ENCODE measurements at regions not wholly inside any gene's neighbourhood (a gene's known extent, or its start where the extent isn't known, plus 50 kb on each side); places are given as distances from the start of the nearest gene placed in this dataset.

DNA sequence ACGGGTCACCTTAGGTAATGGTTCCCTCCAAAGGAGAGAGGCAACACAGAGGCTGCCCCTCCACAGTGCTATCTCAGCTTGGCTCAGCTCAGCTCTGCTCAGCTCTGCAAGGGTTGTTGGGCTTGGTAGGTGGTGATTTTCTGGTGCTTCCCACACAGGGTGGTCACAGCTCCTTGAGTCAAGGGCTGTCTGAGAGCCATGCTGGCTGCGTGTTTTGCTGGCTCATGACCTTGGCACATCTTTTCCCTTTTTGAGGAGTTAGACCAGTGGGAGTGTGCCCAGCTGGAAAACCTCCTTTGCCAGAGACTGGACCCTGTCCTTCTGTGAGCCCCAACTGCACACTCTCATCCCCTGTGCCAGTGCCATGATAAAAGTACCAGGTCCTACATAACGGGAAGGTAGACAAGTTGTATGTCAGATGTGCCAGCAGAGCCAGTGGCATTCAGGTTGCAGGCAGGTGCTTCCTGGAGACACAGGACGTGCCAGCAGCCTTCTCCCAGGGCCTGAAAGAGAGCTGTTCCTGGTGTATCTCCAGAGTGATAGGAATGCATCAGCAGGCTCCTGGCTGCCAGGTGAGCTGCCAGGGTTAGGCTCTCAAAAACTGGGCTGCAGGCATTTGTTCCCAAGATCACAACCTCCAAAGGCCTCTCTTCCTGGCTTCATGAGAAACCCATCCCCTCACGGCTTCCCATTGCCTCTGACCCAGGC lies 118.6 kb upstream of the CXCL14 start:
- H3K27me3 ChIP-seq (ENCODE audit: insufficient read depth, low read length), result peaks cover 3% of the 10 kb centered on the region
- H4K20me1 ChIP-seq (ENCODE audit: insufficient read depth, low read length), result no peaks in the 10 kb centered on the region
- no peak overlapping the region for H2AFZ ChIP-seq (ENCODE audit: low read length)
- no peaks in the 10 kb centered on the region for H3K36me3 ChIP-seq (ENCODE audit: insufficient read depth, low read length)
- TF ChIP-seq, protein P1, sequence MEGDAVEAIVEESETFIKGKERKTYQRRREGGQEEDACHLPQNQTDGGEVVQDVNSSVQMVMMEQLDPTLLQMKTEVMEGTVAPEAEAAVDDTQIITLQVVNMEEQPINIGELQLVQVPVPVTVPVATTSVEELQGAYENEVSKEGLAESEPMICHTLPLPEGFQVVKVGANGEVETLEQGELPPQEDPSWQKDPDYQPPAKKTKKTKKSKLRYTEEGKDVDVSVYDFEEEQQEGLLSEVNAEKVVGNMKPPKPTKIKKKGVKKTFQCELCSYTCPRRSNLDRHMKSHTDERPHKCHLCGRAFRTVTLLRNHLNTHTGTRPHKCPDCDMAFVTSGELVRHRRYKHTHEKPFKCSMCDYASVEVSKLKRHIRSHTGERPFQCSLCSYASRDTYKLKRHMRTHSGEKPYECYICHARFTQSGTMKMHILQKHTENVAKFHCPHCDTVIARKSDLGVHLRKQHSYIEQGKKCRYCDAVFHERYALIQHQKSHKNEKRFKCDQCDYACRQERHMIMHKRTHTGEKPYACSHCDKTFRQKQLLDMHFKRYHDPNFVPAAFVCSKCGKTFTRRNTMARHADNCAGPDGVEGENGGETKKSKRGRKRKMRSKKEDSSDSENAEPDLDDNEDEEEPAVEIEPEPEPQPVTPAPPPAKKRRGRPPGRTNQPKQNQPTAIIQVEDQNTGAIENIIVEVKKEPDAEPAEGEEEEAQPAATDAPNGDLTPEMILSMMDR (IDR thresholded peaks at IDR 0.05; ENCODE audit: extremely low read depth, low read depth, low read length), result no peak
- no peak for DNase-seq (ENCODE audit: insufficient read length, low spot score, missing footprints)
- no peak overlapping the region for H3K4me2 ChIP-seq (ENCODE audit: insufficient read depth, low read length)
- H3K27ac ChIP-seq (ENCODE audit: low read depth, low read length), result no peak overlapping the region
- no peaks in the 10 kb centered on the region for H3K9me3 ChIP-seq (ENCODE audit: low read depth, low read length)
- H3K4me1 ChIP-seq (ENCODE audit: insufficient read depth, low read length), result no peaks in the 10 kb centered on the region
- H3K79me2 ChIP-seq (ENCODE audit: insufficient read depth, low read length), result no peaks in the 10 kb centered on the region
- no peak overlapping the region for H3K4me3 ChIP-seq (ENCODE audit: insufficient read depth, low read length)

DNA sequence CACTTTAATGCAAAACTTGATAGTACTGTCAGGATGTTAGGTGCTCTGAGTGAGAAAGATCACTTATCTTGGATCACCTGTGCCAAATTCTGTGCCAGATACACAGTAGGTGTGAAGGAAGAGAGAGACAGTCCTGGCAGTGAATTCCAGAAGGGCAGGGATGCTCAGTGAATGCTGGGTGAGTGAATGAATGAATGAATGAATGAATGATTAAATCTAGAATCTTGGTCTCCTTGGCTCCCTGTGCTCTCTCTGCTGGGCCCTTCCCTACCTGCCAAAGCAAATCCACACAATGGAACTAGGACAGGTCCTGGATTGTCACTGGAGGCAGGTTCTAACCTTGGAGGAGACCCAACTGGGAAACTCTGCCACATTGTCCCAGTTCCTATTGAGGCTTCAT lies 117.5 kb upstream of the CXCL14 start:
- TF ChIP-seq, protein P1 (IDR thresholded peaks at IDR 0.05; ENCODE audit: extremely low read depth, low read depth, low read length), result no peak
- Histone ChIP-seq H3K4me2 (ENCODE audit: insufficient read depth, low read length) (no peak overlapping the region), H3K79me2 (ENCODE audit: insufficient read depth, low read length) (no peaks in the 10 kb centered on the region), H3K27me3 (ENCODE audit: insufficient read depth, low read length) (peaks cover 3% of the 10 kb centered on the region), H3K4me1 (ENCODE audit: insufficient read depth, low read length) (no peaks in the 10 kb centered on the region), H4K20me1 (ENCODE audit: insufficient read depth, low read length) (no peaks in the 10 kb centered on the region), H2AFZ (ENCODE audit: low read length) (no peak overlapping the region), H3K27ac (ENCODE audit: low read depth, low read length) (no peak overlapping the region), H3K4me3 (ENCODE audit: insufficient read depth, low read length) (no peak overlapping the region), H3K36me3 (ENCODE audit: insufficient read depth, low read length) (no peaks in the 10 kb centered on the region), H3K9me3 (ENCODE audit: low read depth, low read length) (no peaks in the 10 kb centered on the region)
- DNase-seq (ENCODE audit: insufficient read length, low spot score, missing footprints), result no peak

DNA sequence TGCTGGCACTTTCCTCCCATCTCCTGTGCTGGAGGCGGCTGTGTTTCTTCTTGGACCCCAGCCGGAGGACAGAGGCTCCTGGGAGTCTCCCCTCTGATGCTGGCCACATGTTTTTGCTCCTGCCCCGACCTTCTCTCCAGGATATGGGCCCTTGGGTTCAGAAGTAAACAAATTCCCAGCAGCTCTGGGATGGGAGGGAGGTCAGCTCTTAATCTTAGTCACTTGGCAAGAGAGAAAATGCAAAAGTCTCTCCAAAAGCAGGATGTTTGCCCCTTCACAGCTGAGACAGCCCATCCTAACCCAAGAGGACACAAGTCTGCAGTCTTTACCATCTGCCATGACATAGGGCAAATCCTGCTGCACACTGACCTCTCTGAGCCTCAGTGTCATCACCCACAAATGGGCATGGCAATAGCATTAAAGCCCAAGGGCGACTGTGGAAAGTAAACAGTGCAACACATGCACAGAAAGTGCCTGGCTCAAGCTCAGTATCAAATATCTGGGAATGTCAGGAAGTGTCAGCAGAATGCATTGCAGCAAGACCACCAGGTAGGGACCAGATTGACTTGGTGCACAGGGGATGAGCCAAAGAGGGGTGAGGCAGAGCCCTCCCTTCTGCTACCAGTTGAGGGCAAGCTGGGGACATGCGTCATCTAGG lies 117.0 kb upstream of the CXCL14 start:
- no peak for DNase-seq (ENCODE audit: insufficient read length, low spot score, missing footprints)
- TF ChIP-seq, protein P1 (IDR thresholded peaks at IDR 0.05; ENCODE audit: extremely low read depth, low read depth, low read length), result no peak
- Histone ChIP-seq H4K20me1 (ENCODE audit: insufficient read depth, low read length) (no peaks in the 10 kb centered on the region), H3K9me3 (ENCODE audit: low read depth, low read length) (no peaks in the 10 kb centered on the region), H3K4me3 (ENCODE audit: insufficient read depth, low read length) (no peak overlapping the region), H2AFZ (ENCODE audit: low read length) (no peak overlapping the region), H3K27ac (ENCODE audit: low read depth, low read length) (no peak overlapping the region), H3K79me2 (ENCODE audit: insufficient read depth, low read length) (no peaks in the 10 kb centered on the region), H3K4me1 (ENCODE audit: insufficient read depth, low read length) (no peaks in the 10 kb centered on the region), H3K4me2 (ENCODE audit: insufficient read depth, low read length) (no peak overlapping the region), H3K36me3 (ENCODE audit: insufficient read depth, low read length) (no peaks in the 10 kb centered on the region), H3K27me3 (ENCODE audit: insufficient read depth, low read length) (peaks cover 3% of the 10 kb centered on the region)

DNA sequence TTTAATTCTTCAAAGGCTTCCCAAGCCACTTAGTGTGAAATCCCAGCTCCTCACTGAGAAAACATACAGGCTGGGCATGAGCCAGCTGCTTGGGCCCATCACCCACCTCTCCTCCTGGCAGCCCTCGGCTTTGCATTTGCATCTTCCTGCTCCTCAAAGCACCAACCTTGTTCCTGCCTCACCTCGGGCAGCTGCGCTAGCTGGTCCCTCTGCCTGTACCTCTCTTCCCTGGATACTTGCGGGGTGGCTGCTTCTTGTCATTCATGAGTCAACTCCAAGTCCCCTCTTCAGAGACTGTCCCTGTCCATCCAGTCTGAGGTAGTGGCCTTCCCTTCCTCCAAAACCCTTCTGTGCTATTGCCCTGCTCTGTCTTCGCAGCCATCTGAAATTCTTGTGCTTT lies 116.1 kb upstream of the CXCL14 start:
- Histone ChIP-seq H3K4me2 (ENCODE audit: insufficient read depth, low read length) (no peak overlapping the region), H3K4me3 (ENCODE audit: insufficient read depth, low read length) (no peak overlapping the region), H3K27me3 (ENCODE audit: insufficient read depth, low read length) (peaks cover 3% of the 10 kb centered on the region), H3K9me3 (ENCODE audit: low read depth, low read length) (no peaks in the 10 kb centered on the region), H3K4me1 (ENCODE audit: insufficient read depth, low read length) (no peaks in the 10 kb centered on the region), H2AFZ (ENCODE audit: low read length) (no peak overlapping the region), H3K27ac (ENCODE audit: low read depth, low read length) (no peak overlapping the region), H3K79me2 (ENCODE audit: insufficient read depth, low read length) (no peaks in the 10 kb centered on the region), H3K36me3 (ENCODE audit: insufficient read depth, low read length) (no peaks in the 10 kb centered on the region), H4K20me1 (ENCODE audit: insufficient read depth, low read length) (no peaks in the 10 kb centered on the region)
- TF ChIP-seq, protein P1 (IDR thresholded peaks at IDR 0.05; ENCODE audit: extremely low read depth, low read depth, low read length), result no peak
- no peak for DNase-seq (ENCODE audit: insufficient read length, low spot score, missing footprints)
